ENCODE measurements at regions not wholly inside any gene's neighbourhood (a gene's known extent, or its start where the extent isn't known, plus 50 kb on each side); places are given as distances from the start of the nearest gene placed in this dataset.

DNA sequence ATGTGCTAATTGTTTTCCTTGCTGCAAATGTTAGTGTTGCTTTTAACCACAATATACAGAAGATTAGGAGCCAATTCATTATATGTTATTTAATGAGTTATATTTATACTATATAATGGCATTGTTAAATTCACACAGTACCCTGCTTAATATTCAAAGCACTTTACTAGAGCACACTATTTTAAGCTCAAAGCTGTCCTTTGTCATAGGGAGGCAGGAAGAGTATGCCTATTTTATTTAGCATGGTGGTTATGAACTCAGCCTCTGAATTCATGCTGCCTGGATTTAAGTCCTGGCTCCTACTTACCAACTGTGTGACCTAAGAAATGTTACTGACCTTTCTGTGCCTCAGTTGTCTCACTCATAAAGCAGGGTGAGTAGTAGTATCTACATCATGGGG lies 80.5 kb downstream of the FASTKD2 start:
- TF ChIP-seq, protein P1, sequence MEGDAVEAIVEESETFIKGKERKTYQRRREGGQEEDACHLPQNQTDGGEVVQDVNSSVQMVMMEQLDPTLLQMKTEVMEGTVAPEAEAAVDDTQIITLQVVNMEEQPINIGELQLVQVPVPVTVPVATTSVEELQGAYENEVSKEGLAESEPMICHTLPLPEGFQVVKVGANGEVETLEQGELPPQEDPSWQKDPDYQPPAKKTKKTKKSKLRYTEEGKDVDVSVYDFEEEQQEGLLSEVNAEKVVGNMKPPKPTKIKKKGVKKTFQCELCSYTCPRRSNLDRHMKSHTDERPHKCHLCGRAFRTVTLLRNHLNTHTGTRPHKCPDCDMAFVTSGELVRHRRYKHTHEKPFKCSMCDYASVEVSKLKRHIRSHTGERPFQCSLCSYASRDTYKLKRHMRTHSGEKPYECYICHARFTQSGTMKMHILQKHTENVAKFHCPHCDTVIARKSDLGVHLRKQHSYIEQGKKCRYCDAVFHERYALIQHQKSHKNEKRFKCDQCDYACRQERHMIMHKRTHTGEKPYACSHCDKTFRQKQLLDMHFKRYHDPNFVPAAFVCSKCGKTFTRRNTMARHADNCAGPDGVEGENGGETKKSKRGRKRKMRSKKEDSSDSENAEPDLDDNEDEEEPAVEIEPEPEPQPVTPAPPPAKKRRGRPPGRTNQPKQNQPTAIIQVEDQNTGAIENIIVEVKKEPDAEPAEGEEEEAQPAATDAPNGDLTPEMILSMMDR (conservative IDR thresholded peaks at IDR 0.05), result no peak
- no peak overlapping the region for H3K27ac ChIP-seq

DNA sequence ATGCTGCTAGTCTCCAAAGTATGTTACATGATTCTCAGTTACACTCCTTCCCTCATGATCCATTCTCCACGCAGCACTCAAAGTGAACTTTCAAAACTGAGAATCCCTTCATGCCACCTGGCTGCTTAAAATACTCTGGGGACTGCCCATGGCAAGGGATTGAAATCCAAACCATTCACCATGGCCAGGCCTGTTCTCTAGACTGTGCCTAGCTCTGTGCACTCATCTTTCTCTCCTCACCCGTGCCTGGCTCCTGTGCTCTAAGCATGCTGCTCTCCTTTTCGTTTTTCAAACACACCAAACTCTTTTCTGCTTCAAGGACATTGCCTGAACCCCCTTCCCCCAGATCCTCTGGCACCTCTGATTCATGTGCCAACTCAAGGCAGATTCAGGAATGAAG lies 80.9 kb downstream of the FASTKD2 start:
- TF ChIP-seq, protein P1 (conservative IDR thresholded peaks at IDR 0.05), result no peak
- H3K27ac ChIP-seq, result no peak overlapping the region

DNA sequence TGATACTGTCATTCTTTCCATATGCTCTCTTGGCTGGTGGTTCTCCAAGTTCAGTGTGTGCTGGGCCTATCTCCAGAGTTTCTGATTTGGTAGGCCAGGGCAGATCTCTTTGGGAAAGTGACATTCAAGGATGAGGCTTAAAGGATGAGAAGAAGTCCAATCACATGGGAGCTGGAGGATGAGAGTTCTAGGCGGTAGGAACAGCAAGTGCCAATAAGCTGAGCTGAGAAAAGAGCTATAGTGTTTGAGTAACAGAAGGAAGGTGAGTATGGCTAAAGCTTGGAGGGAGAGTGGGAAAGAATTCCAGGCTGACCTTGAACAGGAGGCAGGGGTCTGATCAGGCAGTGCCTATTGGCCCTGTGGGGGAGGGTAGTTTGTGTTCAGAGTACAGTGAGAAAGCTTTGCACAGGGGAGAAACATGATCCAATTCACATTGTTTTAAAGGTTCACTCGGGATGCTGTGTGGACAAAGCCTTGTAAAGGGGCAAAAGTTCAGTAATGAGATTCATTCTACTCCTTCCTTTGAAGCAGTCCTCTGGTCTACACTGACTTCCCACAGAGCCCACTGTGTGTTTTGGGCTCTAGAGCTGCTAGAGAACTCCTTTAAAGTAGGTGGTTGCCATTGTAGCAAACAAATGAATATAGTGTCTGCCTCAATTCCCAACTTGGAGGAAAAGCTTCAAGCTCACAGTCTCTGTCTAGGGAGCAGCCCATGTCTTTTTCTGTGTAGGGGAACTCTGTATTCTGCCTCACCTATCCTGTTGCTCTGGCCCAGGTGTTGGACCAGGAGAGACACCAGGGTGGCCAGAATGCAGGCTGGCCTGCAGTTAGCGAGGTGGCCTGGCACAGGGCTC lies 81.8 kb downstream of the FASTKD2 start:
- TF ChIP-seq, protein P1 (conservative IDR thresholded peaks at IDR 0.05), result no peak
- no peak overlapping the region for H3K27ac ChIP-seq

DNA sequence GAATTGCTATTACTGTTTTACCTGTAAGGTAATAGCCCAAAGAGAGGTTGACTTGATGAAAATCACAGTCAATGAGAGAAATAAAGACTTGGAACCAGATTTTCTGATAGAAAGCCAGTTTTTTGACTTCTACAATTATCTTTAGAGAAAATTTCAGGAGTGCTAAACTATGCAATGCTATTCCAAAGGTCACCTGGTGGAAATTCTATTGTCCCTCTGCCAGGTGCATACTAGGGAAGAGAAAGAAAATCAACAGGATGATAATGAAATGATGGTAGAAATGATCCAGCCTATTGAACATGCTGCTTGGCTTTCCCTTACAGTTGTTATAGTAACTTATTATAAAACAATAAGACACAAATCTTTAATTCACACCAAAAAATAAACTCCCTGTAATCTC lies 85.0 kb downstream of the FASTKD2 start:
- TF ChIP-seq, protein P1 (conservative IDR thresholded peaks at IDR 0.05), result no peak
- H3K27ac ChIP-seq, result no peak overlapping the region

DNA sequence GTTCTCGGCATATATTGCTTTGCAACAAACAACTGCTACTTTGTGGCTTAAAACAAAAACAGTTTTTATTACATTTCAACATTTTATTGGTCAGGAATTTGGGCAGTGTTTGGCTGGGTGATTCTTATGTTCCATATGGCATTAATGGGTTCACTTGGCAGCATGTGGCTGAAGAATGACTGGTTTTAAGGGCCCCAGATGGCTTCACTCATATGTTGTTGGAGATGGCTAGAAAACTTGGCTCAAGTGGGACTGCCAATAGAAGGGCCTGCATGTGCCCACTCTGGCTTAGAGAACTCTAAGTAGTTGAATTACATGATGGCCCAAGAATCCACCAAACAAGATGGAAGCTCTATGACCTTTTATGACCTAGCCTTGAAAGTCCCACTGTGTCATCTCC lies 86.1 kb downstream of the FASTKD2 start:
- H3K27ac ChIP-seq, result no peak overlapping the region
- TF ChIP-seq, protein P1 (conservative IDR thresholded peaks at IDR 0.05), result no peak

DNA sequence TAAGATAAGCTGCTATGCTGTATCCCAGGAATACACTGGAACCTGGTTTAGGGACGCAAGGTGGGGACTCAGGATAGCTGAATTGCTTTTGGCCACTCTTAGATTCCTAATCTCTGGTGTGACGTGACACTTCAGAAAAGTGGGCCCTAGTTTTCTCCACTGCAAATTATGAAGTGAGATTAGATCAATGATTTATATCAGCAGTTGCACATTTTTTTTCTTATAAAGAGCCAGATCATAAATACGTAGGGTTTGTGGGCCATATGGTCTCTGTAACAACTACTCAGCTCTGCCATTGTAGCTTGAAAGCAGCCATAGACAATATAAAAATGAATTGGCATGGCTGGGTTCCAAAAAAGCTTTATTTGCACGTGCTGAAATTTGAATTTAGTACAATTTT lies 85.4 kb upstream of the CPO start:
- H3K27ac ChIP-seq, result no peak overlapping the region
- TF ChIP-seq, protein P1 (conservative IDR thresholded peaks at IDR 0.05), result no peak

DNA sequence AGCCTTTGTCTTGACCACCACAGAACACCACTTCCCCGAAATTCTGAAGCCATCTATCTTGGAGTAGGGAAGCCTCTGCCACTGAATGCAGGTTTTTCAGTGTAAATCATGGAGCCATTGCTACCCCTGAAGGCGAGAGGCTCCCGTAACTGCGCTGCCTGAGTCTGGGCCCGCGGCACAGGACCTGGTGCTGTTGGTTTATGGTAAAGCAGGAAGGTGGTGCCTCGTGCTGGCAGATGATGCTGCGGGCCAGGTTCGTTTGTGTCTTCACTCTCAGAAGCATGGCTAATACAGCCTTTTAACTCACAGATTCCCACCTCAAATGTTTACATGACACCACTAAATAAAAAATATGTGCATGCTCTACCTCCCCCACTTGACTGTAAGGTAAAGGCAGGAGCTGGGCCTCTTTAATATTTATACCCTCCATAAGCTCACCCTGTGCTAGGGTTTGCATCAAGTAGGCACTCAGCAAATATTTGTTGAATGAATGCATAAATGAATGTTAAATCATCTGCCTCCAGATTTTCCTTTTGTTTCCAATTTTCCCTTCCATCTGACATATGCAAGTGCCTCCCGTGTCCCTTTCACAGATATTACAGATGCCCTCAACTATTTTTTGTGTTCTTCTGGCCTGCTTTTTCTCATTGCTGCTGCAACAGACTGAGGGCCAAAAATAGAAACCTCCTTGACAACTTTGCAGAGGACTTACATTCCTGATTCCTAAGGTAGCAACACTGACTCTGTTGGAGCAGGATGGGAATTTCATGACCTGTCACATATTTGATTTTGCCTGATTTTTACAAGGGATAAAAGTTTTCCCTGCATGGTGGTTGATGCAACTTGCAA lies 83.5 kb upstream of the CPO start:
- TF ChIP-seq, protein P1 (conservative IDR thresholded peaks at IDR 0.05), result no peak

More for the DNA sequence above, 83.5 kb upstream of the CPO start:
- H3K27ac ChIP-seq, result no peak overlapping the region
